ENCODE measurements at regions not wholly inside any gene's neighbourhood (a gene's known extent, or its start where the extent isn't known, plus 50 kb on each side); places are given as distances from the start of the nearest gene placed in this dataset.
A peak's percentile ranks its signal among the peaks of the same experiment; 100 is the strongest.
"Not testable (repeated sequence)": the region's sequence is repeated elsewhere in the genome, so short reads cannot be mapped to it uniquely, and the experiment has no call there.

- no peak for TF ChIP-seq SUZ12 (IDR thresholded peaks at IDR 0.05; ENCODE audit: extremely low read depth, insufficient read depth, insufficient read length)
- no peak for TF ChIP-seq ZNF274 (IDR thresholded peaks at IDR 0.05; ENCODE audit: low read depth, low read length)
- no peak for TF ChIP-seq YY1 (IDR thresholded peaks at IDR 0.05; ENCODE audit: insufficient read depth, insufficient read length)
- H3K27me3 ChIP-seq (ENCODE audit: insufficient read depth, insufficient read length) = no peaks in the 10 kb centered on the region
- H3K36me3 ChIP-seq (ENCODE audit: insufficient read depth, insufficient read length, low read length) = no peaks in the 10 kb centered on the region
- no peaks in the 10 kb centered on the region for H3K4me1 ChIP-seq (ENCODE audit: insufficient read depth, insufficient read length)
- no peaks in the 10 kb centered on the region for H3K9me3 ChIP-seq (ENCODE audit: insufficient read depth, low read length)
- no peak overlapping the region for H3K9ac ChIP-seq (ENCODE audit: insufficient read length, low read depth)
- DNase-seq (ENCODE audit: low read depth, low spot score) = no peak
- H3K4me3 ChIP-seq (ENCODE audit: insufficient read length, low read depth) = no peak overlapping the region
Observed at GRCh38 chr4:164229255-164229654, 524.7 kb upstream of the SMIM31 start.

GRCh38 chr4:164239433-164239832 is 514.5 kb upstream of the SMIM31 start:
- Histone ChIP-seq H3K9ac (ENCODE audit: insufficient read length, low read depth) (no peak overlapping the region), H3K27me3 (ENCODE audit: insufficient read depth, insufficient read length) (no peaks in the 10 kb centered on the region), H3K4me3 (ENCODE audit: insufficient read length, low read depth) (no peak overlapping the region), H3K4me1 (ENCODE audit: insufficient read depth, insufficient read length) (no peaks in the 10 kb centered on the region), H3K36me3 (ENCODE audit: insufficient read depth, insufficient read length, low read length) (no peaks in the 10 kb centered on the region), H3K9me3 (ENCODE audit: insufficient read depth, low read length) (no peaks in the 10 kb centered on the region)
- DNase-seq (ENCODE audit: low read depth, low spot score) = no peak
- TF ChIP-seq YY1 (IDR thresholded peaks at IDR 0.05; ENCODE audit: insufficient read depth, insufficient read length) (no peak), SUZ12 (IDR thresholded peaks at IDR 0.05; ENCODE audit: extremely low read depth, insufficient read depth, insufficient read length) (no peak), ZNF274 (IDR thresholded peaks at IDR 0.05; ENCODE audit: low read depth, low read length) (no peak)

- TF ChIP-seq YY1 (IDR thresholded peaks at IDR 0.05; ENCODE audit: insufficient read depth, insufficient read length) = no peak
- TF ChIP-seq ZNF274 (IDR thresholded peaks at IDR 0.05; ENCODE audit: low read depth, low read length) = no peak
- no peak for TF ChIP-seq SUZ12 (IDR thresholded peaks at IDR 0.05; ENCODE audit: extremely low read depth, insufficient read depth, insufficient read length)
- H3K9ac ChIP-seq (ENCODE audit: insufficient read length, low read depth) = no peak overlapping the region
- DNase-seq (ENCODE audit: low read depth, low spot score) = no peak
- H3K9me3 ChIP-seq (ENCODE audit: insufficient read depth, low read length) = no peaks in the 10 kb centered on the region
- H3K4me3 ChIP-seq (ENCODE audit: insufficient read length, low read depth) = no peak overlapping the region
- H3K4me1 ChIP-seq (ENCODE audit: insufficient read depth, insufficient read length) = no peaks in the 10 kb centered on the region
- no peaks in the 10 kb centered on the region for H3K27me3 ChIP-seq (ENCODE audit: insufficient read depth, insufficient read length)
- H3K36me3 ChIP-seq (ENCODE audit: insufficient read depth, insufficient read length, low read length) = no peaks in the 10 kb centered on the region
Observed at GRCh38 chr4:164239976-164240375, 514.0 kb upstream of the SMIM31 start.

- H3K36me3 ChIP-seq (ENCODE audit: insufficient read depth, insufficient read length, low read length) = no peaks in the 10 kb centered on the region
- H3K4me3 ChIP-seq (ENCODE audit: insufficient read length, low read depth) = no peak overlapping the region
- H3K9ac ChIP-seq (ENCODE audit: insufficient read length, low read depth) = no peak overlapping the region
- H3K27me3 ChIP-seq (ENCODE audit: insufficient read depth, insufficient read length) = no peaks in the 10 kb centered on the region
- TF ChIP-seq SUZ12 (IDR thresholded peaks at IDR 0.05; ENCODE audit: extremely low read depth, insufficient read depth, insufficient read length) = no peak
- TF ChIP-seq ZNF274 (IDR thresholded peaks at IDR 0.05; ENCODE audit: low read depth, low read length) = no peak
- no peak for TF ChIP-seq YY1 (IDR thresholded peaks at IDR 0.05; ENCODE audit: insufficient read depth, insufficient read length)
- H3K4me1 ChIP-seq (ENCODE audit: insufficient read depth, insufficient read length) = no peaks in the 10 kb centered on the region
- no peak for DNase-seq (ENCODE audit: low read depth, low spot score)
- H3K9me3 ChIP-seq (ENCODE audit: insufficient read depth, low read length) = no peaks in the 10 kb centered on the region
Observed at GRCh38 chr4:164251257-164251656, 502.7 kb upstream of the SMIM31 start.

GRCh38 chr4:164252286-164252685 is 501.6 kb upstream of the SMIM31 start:
- H3K9me3 ChIP-seq (ENCODE audit: insufficient read depth, low read length) = no peaks in the 10 kb centered on the region
- H3K27me3 ChIP-seq (ENCODE audit: insufficient read depth, insufficient read length) = no peaks in the 10 kb centered on the region
- peak; percentile 42 for DNase-seq (ENCODE audit: low read depth, low spot score)
- no peaks in the 10 kb centered on the region for H3K4me1 ChIP-seq (ENCODE audit: insufficient read depth, insufficient read length)
- TF ChIP-seq SUZ12 (IDR thresholded peaks at IDR 0.05; ENCODE audit: extremely low read depth, insufficient read depth, insufficient read length) (no peak), YY1 (IDR thresholded peaks at IDR 0.05; ENCODE audit: insufficient read depth, insufficient read length) (no peak), ZNF274 (IDR thresholded peaks at IDR 0.05; ENCODE audit: low read depth, low read length) (no peak)
- H3K4me3 ChIP-seq (ENCODE audit: insufficient read length, low read depth) = no peak overlapping the region
- no peaks in the 10 kb centered on the region for H3K36me3 ChIP-seq (ENCODE audit: insufficient read depth, insufficient read length, low read length)
- H3K9ac ChIP-seq (ENCODE audit: insufficient read length, low read depth) = no peak overlapping the region

- H3K4me3 ChIP-seq (ENCODE audit: insufficient read length, low read depth) = no peak overlapping the region
- H3K27me3 ChIP-seq (ENCODE audit: insufficient read depth, insufficient read length) = no peaks in the 10 kb centered on the region
- H3K36me3 ChIP-seq (ENCODE audit: insufficient read depth, insufficient read length, low read length) = no peaks in the 10 kb centered on the region
- no peak overlapping the region for H3K9ac ChIP-seq (ENCODE audit: insufficient read length, low read depth)
- TF ChIP-seq ZNF274 (IDR thresholded peaks at IDR 0.05; ENCODE audit: low read depth, low read length) (no peak), SUZ12 (IDR thresholded peaks at IDR 0.05; ENCODE audit: extremely low read depth, insufficient read depth, insufficient read length) (no peak), YY1 (IDR thresholded peaks at IDR 0.05; ENCODE audit: insufficient read depth, insufficient read length) (no peak)
- H3K9me3 ChIP-seq (ENCODE audit: insufficient read depth, low read length) = no peaks in the 10 kb centered on the region
- H3K4me1 ChIP-seq (ENCODE audit: insufficient read depth, insufficient read length) = no peaks in the 10 kb centered on the region
- no peak for DNase-seq (ENCODE audit: low read depth, low spot score)
Observed at GRCh38 chr4:164261831-164262230, 492.1 kb upstream of the SMIM31 start.

GRCh38 chr4:164262508-164262907 is 491.4 kb upstream of the SMIM31 start:
- H3K4me3 ChIP-seq (ENCODE audit: insufficient read length, low read depth); H3K36me3 ChIP-seq (ENCODE audit: insufficient read depth, insufficient read length, low read length); H3K9me3 ChIP-seq (ENCODE audit: insufficient read depth, low read length); H3K4me1 ChIP-seq (ENCODE audit: insufficient read depth, insufficient read length); H3K27me3 ChIP-seq (ENCODE audit: insufficient read depth, insufficient read length); H3K9ac ChIP-seq (ENCODE audit: insufficient read length, low read depth); DNase-seq (ENCODE audit: low read depth, low spot score): not testable (repeated sequence)

- H3K4me1 ChIP-seq (ENCODE audit: insufficient read depth, insufficient read length); H3K9ac ChIP-seq (ENCODE audit: insufficient read length, low read depth); DNase-seq (ENCODE audit: low read depth, low spot score); H3K27me3 ChIP-seq (ENCODE audit: insufficient read depth, insufficient read length); H3K36me3 ChIP-seq (ENCODE audit: insufficient read depth, insufficient read length, low read length); H3K4me3 ChIP-seq (ENCODE audit: insufficient read length, low read depth); H3K9me3 ChIP-seq (ENCODE audit: insufficient read depth, low read length): not testable (repeated sequence)
Observed at GRCh38 chr4:164277414-164277813, 476.5 kb upstream of the SMIM31 start.

All from NT2/D1 (cell line).